Karpas-422 (cell line): ENCODE measurements at regions not wholly inside any gene's neighbourhood (a gene's known extent, or its start where the extent isn't known, plus 50 kb on each side); places are given as distances from the start of the nearest gene placed in this dataset.

Experiments
- DNase-seq: peaks from one replicate; pipeline ENCODE4 v3.0.0-alpha.2; 2015
- H2AFZ ChIP-seq: fragments of 200-600 bp; sonication (generic); 2 replicates; pipeline ENCODE4 v1.6.1; 2014; ENCODE audit warnings: antibody characterized with exemption, low read length, mixed read lengths
- H3K27ac ChIP-seq: fragments of 200-600 bp; sonication (generic); 2 replicates; pipeline ENCODE4 v1.5.1; 2014; ENCODE audit warnings: mild to moderate bottlenecking, low read length, moderate library complexity
- H3K27me3 ChIP-seq: fragments of 200-600 bp; sonication (generic); 2 replicates; pipeline ENCODE4 v1.6.1; 2014; ENCODE audit warnings: low read length, mixed read lengths
- H3K36me3 ChIP-seq: fragments of 200-600 bp; sonication (generic); 2 replicates; pipeline ENCODE4 v1.6.1; 2014; ENCODE audit warnings: low read length, mixed read lengths; ENCODE audit not compliant: insufficient read depth
- H3K4me1 ChIP-seq: fragments of 200-600 bp; sonication (generic); 2 replicates; pipeline ENCODE4 v1.6.1; 2014; ENCODE audit warnings: mild to moderate bottlenecking, low read length, mixed read lengths
- H3K4me2 ChIP-seq: fragments of 200-600 bp; sonication (generic); 2 replicates; pipeline ENCODE4 v1.6.1; 2014; ENCODE audit warnings: low read length, low read depth, mild to moderate bottlenecking; ENCODE audit not compliant: poor library complexity, severe bottlenecking
- H3K4me3 ChIP-seq: fragments of 200-600 bp; sonication (generic); 2 replicates; pipeline ENCODE4 v1.5.1; 2014; ENCODE audit warnings: mild to moderate bottlenecking, antibody characterized with exemption, low read length, mixed read lengths
- H3K79me2 ChIP-seq: fragments of 200-600 bp; sonication (generic); 2 replicates; pipeline ENCODE4 v1.6.1; 2014; ENCODE audit warnings: mild to moderate bottlenecking, low read length, mixed read lengths
- H3K9ac ChIP-seq: fragments of 200-600 bp; sonication (generic); 2 replicates; pipeline ENCODE4 v1.6.0; 2014; ENCODE audit warnings: low read length
- H3K9me2 ChIP-seq: fragments of 200-600 bp; sonication (generic), shearing (Covaris generic); replicated peaks from 2 replicates; pipeline ENCODE4 v1.6.0; 2014; ENCODE audit warnings: mild to moderate bottlenecking, low read length, moderate library complexity; ENCODE audit not compliant: insufficient read depth
- H3K9me3 ChIP-seq: fragments of 300-700, 200-600 bp; sonication (generic); 2 replicates; pipeline ENCODE4 v1.6.1; 2014; ENCODE audit warnings: low read length, mixed read lengths
- H4K20me1 ChIP-seq: fragments of 200-600 bp; sonication (generic); 2 replicates; pipeline ENCODE4 v1.6.1; 2014; ENCODE audit warnings: mild to moderate bottlenecking, antibody characterized with exemption, low read length, low read depth; ENCODE audit not compliant: insufficient read depth

DNA sequence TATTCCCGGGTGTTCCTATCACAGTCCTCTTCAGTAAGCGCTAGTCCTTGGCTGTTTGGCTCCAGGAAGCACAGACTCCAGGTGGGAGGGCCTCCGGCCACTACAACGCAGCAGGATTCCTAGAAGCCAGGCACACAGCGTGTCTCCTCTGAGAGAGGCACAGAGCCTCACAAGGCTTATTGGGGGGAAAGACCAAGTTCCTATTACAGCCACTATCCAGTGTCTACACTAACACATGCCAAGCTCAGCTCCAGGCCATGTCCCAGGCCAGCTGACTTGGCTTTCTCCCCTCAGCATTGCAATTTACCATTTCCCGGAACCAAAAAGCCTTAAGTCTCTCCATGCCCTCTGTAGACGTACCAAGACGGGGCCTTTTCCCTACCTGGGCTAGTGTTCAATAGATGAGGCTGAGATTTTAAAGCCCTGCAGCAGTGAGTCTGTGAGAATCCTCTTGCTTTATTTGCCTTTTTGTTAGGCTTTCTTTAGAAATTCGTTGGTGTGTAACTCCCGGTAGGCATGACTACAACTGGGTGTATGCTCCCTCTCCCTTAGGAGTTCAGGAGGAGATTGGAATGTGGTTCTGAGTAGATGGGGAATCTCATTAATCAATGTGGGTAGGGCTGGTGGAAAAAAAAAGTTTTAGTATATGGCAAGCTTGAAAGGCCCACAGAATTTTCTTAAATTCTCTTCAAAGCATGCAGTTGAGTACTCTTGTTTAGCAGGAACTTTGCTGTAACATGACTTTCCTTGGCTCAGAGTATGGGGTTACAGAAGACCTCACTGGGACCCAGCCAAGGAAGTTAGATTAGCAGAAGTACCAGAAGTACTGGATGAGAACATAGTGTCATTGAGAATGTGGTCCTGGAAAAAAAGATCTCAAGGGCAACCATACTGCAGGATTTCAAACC lies 84.3 kb upstream of the SLC1A3 start:
- H3K79me2 ChIP-seq, result no peaks in the 10 kb centered on the region
- no peak overlapping the region for H3K4me2 ChIP-seq
- H3K36me3 ChIP-seq, result no peaks in the 10 kb centered on the region
- no peak overlapping the region for H3K27ac ChIP-seq
- H3K27me3 ChIP-seq, result no peaks in the 10 kb centered on the region
- no peak overlapping the region for H2AFZ ChIP-seq
- no peaks in the 10 kb centered on the region for H4K20me1 ChIP-seq
- H3K4me3 ChIP-seq, result no peak overlapping the region
- no peak overlapping the region for H3K9ac ChIP-seq
- H3K4me1 ChIP-seq, result no peaks in the 10 kb centered on the region
- H3K9me2 ChIP-seq, result no peaks in the 10 kb centered on the region
- DNase-seq, result no peak
- H3K9me3 ChIP-seq, result no peaks in the 10 kb centered on the region

GRCh38 chr5:36522746-36523065 lies 83.7 kb upstream of the SLC1A3 start:
- no peak overlapping the region for H3K9ac ChIP-seq
- no peaks in the 10 kb centered on the region for H3K79me2 ChIP-seq
- H3K4me2 ChIP-seq, result no peak overlapping the region
- H3K27me3 ChIP-seq, result no peaks in the 10 kb centered on the region
- no peaks in the 10 kb centered on the region for H3K4me1 ChIP-seq
- H2AFZ ChIP-seq, result no peak overlapping the region
- no peak overlapping the region for H3K27ac ChIP-seq
- no peak overlapping the region for H3K4me3 ChIP-seq
- no peaks in the 10 kb centered on the region for H3K36me3 ChIP-seq
- H4K20me1 ChIP-seq, result no peaks in the 10 kb centered on the region
- H3K9me3 ChIP-seq, result no peaks in the 10 kb centered on the region
- no peaks in the 10 kb centered on the region for H3K9me2 ChIP-seq
- no peak for DNase-seq

DNA sequence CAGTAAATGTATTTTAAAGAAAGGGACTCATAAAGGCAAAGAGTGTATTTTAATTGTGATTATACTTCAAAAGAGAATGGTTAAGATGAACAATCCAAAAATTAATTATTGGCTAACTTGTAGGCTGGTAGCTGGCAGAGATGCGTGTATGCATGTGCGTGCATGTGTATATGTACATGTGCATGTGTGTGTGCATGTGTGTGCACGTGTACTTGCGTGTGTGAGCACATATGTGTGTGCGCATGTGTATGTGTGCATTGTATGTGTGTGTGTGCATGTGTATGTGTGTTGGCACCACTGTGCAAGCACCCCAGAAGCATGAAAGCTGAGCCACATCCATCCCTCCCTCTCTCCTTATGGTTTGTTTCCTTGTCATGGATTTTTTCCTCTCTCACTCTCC lies 83.0 kb upstream of the SLC1A3 start:
- no peak for DNase-seq
- Histone ChIP-seq H3K79me2 (no peaks in the 10 kb centered on the region), H2AFZ (no peak overlapping the region), H4K20me1 (no peaks in the 10 kb centered on the region), H3K36me3 (no peaks in the 10 kb centered on the region), H3K27me3 (no peaks in the 10 kb centered on the region), H3K27ac (no peak overlapping the region), H3K4me2 (no peak overlapping the region), H3K9me3 (no peaks in the 10 kb centered on the region), H3K4me3 (no peak overlapping the region), H3K4me1 (no peaks in the 10 kb centered on the region), H3K9ac (no peak overlapping the region), H3K9me2 (no peaks in the 10 kb centered on the region)

- Histone ChIP-seq H3K36me3 (no peaks in the 10 kb centered on the region), H3K4me1 (no peaks in the 10 kb centered on the region), H3K27me3 (no peaks in the 10 kb centered on the region), H4K20me1 (no peaks in the 10 kb centered on the region), H3K9ac (no peak overlapping the region), H3K4me2 (no peak overlapping the region), H3K4me3 (no peak overlapping the region), H2AFZ (no peak overlapping the region), H3K79me2 (no peaks in the 10 kb centered on the region), H3K9me3 (no peaks in the 10 kb centered on the region), H3K9me2 (no peaks in the 10 kb centered on the region), H3K27ac (no peak overlapping the region)
- no peak for DNase-seq
These were observed 82.5 kb upstream of the SLC1A3 start for GRCh38 chr5:36523926-36524325.

DNA sequence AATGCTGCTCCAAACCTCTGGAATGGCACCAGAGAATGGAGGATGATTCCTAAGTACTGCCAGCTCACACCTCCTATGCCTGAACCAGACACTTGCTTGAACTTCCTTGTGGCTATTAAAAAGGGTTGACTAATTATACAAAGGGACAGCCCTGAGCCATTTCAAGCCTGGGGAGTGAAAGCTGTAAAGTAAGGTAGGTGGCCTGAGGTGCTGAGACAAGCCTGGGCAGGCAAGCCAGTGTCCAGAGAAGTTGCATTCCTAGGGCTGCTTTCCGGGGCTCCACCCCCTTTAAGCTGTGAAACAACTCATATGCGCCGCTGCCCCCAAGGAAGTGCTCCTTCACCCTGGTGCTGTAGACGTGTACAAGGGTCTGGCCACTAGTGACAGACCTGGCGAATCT lies 79.9 kb upstream of the SLC1A3 start:
- H2AFZ ChIP-seq, result no peak overlapping the region

GRCh38 chr5:36528588-36528987 lies 77.8 kb upstream of the SLC1A3 start:
- H2AFZ ChIP-seq, result no peak overlapping the region
- H3K9me2 ChIP-seq, result no peaks in the 10 kb centered on the region
- H3K9ac ChIP-seq, result no peak overlapping the region
- H3K27ac ChIP-seq, result no peak overlapping the region
- no peaks in the 10 kb centered on the region for H3K27me3 ChIP-seq
- H3K4me1 ChIP-seq, result no peaks in the 10 kb centered on the region
- no peak overlapping the region for H3K4me2 ChIP-seq
- no peaks in the 10 kb centered on the region for H4K20me1 ChIP-seq
- DNase-seq, result no peak
- no peaks in the 10 kb centered on the region for H3K36me3 ChIP-seq
- no peaks in the 10 kb centered on the region for H3K79me2 ChIP-seq
- no peaks in the 10 kb centered on the region for H3K9me3 ChIP-seq
- no peak overlapping the region for H3K4me3 ChIP-seq

More for the DNA sequence above, 79.9 kb upstream of the SLC1A3 start:
- Histone ChIP-seq H3K9ac (no peak overlapping the region), H3K4me1 (no peaks in the 10 kb centered on the region), H3K79me2 (no peaks in the 10 kb centered on the region), H3K9me3 (no peaks in the 10 kb centered on the region), H4K20me1 (no peaks in the 10 kb centered on the region), H3K4me3 (no peak overlapping the region), H3K4me2 (no peak overlapping the region), H3K36me3 (no peaks in the 10 kb centered on the region), H3K9me2 (no peaks in the 10 kb centered on the region), H3K27me3 (no peaks in the 10 kb centered on the region), H3K27ac (no peak overlapping the region)
- DNase-seq, result no peak

GRCh38 chr5:36529142-36529541 lies 77.3 kb upstream of the SLC1A3 start:
- Histone ChIP-seq H3K27ac (no peak overlapping the region), H3K4me1 (no peaks in the 10 kb centered on the region), H4K20me1 (no peaks in the 10 kb centered on the region), H3K4me3 (no peak overlapping the region), H3K9me2 (no peaks in the 10 kb centered on the region), H3K79me2 (no peaks in the 10 kb centered on the region), H3K36me3 (no peaks in the 10 kb centered on the region), H3K4me2 (no peak overlapping the region), H3K27me3 (no peaks in the 10 kb centered on the region), H3K9me3 (no peaks in the 10 kb centered on the region), H2AFZ (no peak overlapping the region), H3K9ac (no peak overlapping the region)
- no peak for DNase-seq

GRCh38 chr5:36530215-36530614 lies 76.2 kb upstream of the SLC1A3 start:
- no peaks in the 10 kb centered on the region for H3K27me3 ChIP-seq
- no peak for DNase-seq
- no peaks in the 10 kb centered on the region for H3K9me3 ChIP-seq
- no peaks in the 10 kb centered on the region for H3K36me3 ChIP-seq
- no peak overlapping the region for H3K9ac ChIP-seq
- H2AFZ ChIP-seq, result no peak overlapping the region
- H3K4me1 ChIP-seq, result no peaks in the 10 kb centered on the region
- H3K4me3 ChIP-seq, result no peak overlapping the region
- H3K27ac ChIP-seq, result no peak overlapping the region
- no peaks in the 10 kb centered on the region for H4K20me1 ChIP-seq
- no peaks in the 10 kb centered on the region for H3K79me2 ChIP-seq
- H3K9me2 ChIP-seq, result no peaks in the 10 kb centered on the region
- no peak overlapping the region for H3K4me2 ChIP-seq
